Keratinocyte (primary cell): ENCODE measurements at regions not wholly inside any gene's neighbourhood (a gene's known extent, or its start where the extent isn't known, plus 50 kb on each side); places are given as distances from the start of the nearest gene placed in this dataset.

Source experiments
- DNase-seq: peaks from one replicate; pipeline ENCODE4 v3.0.0-alpha.2; 2011; ENCODE audit warnings: low read depth, missing footprints, low spot score
- FAIRE-seq: peaks from 2 replicates; lab custom pipeline; 2011; peaks lifted over from hg19 to GRCh38; lab: Jason Lieb, UNC
- H2AFZ ChIP-seq: 2 replicates; pipeline ENCODE4 v1.6.0; 2012; ENCODE audit warnings: low read length, control low read depth, inconsistent platforms; ENCODE audit not compliant: control insufficient read depth
- H3K27ac ChIP-seq: 2 replicates; pipeline ENCODE4 v1.5.1; 2011; ENCODE audit warnings: low read length; ENCODE audit not compliant: control insufficient read depth, insufficient read depth
- H3K27me3 ChIP-seq: 3 replicates; pipeline ENCODE4 v1.6.0; 2011; ENCODE audit warnings: low read length; ENCODE audit not compliant: control insufficient read depth, insufficient read depth; ENCODE audit errors: extremely low read depth
- H3K36me3 ChIP-seq, 2 experiments: 2 replicates in 1 of 2; 3 replicates in 1 of 2; pipeline ENCODE4 v1.5.1; 2011; ENCODE audit warnings: low read length in 2 of 2, mild to moderate bottlenecking in 1 of 2; ENCODE audit not compliant: control insufficient read depth in 2 of 2, insufficient read depth in 2 of 2; ENCODE audit errors: extremely low read depth in 1 of 2
- H3K4me1 ChIP-seq: 3 replicates; pipeline ENCODE4 v1.5.1; 2011; ENCODE audit warnings: low read length; ENCODE audit not compliant: control insufficient read depth, insufficient read depth; ENCODE audit errors: extremely low read depth
- H3K4me2 ChIP-seq: 3 replicates; pipeline ENCODE4 v1.6.0; 2011; ENCODE audit warnings: low read depth, low read length; ENCODE audit not compliant: control insufficient read depth, insufficient read depth; ENCODE audit errors: extremely low read depth
- H3K4me3 ChIP-seq, 3 experiments: fragments of 200-600 bp in 1 of 3; sonication (generic) in 1 of 3; 2 replicates in 2 of 3; 3 replicates in 1 of 3; pipeline ENCODE4 v1.5.1; 2011 to 2016; ENCODE audit warnings: low read length in 3 of 3, mild to moderate bottlenecking in 3 of 3, control low read depth in 2 of 3, inconsistent platforms in 1 of 3, low read depth in 1 of 3, mixed read lengths in 1 of 3, mixed run types in 1 of 3, moderate library complexity in 1 of 3; ENCODE audit not compliant: control insufficient read depth in 2 of 3, insufficient read depth in 2 of 3; ENCODE audit errors: extremely low read depth in 1 of 3
- H3K79me2 ChIP-seq: 2 replicates; pipeline ENCODE4 v1.6.0; 2012; ENCODE audit warnings: low read length; ENCODE audit not compliant: control insufficient read depth, insufficient read depth
- H3K9ac ChIP-seq: 3 replicates; pipeline ENCODE4 v1.6.0; 2011; ENCODE audit warnings: low read length; ENCODE audit not compliant: control insufficient read depth, insufficient read depth; ENCODE audit errors: extremely low read depth
- H3K9me1 ChIP-seq: 3 replicates; pipeline ENCODE4 v1.6.0; 2011; ENCODE audit warnings: low read length; ENCODE audit not compliant: control insufficient read depth, insufficient read depth; ENCODE audit errors: extremely low read depth
- H3K9me3 ChIP-seq: 2 replicates; pipeline ENCODE4 v1.5.1; 2012; ENCODE audit warnings: low read depth, low read length; ENCODE audit not compliant: control insufficient read depth
- H4K20me1 ChIP-seq: 3 replicates; pipeline ENCODE4 v1.6.0; 2011; ENCODE audit warnings: low read length; ENCODE audit not compliant: control insufficient read depth, insufficient read depth; ENCODE audit errors: extremely low read depth
- CTCF ChIP-seq, 3 experiments: IDR thresholded peaks in 1 of 3; conservative IDR thresholded peaks in 1 of 3; optimal IDR thresholded peaks in 1 of 3; 2 replicates in 2 of 3; 3 replicates in 1 of 3; pipeline versions ENCODE3 to v1.5.1; 2011; ENCODE audit warnings: low read length in 3 of 3, mild to moderate bottlenecking in 3 of 3, moderate library complexity in 2 of 3, control low read depth in 1 of 3, inconsistent platforms in 1 of 3; ENCODE audit not compliant: insufficient read depth in 2 of 3; ENCODE audit errors: extremely low read depth in 1 of 3
- EZH2 ChIP-seq: IDR thresholded peaks from one replicate; pipeline ENCODE4 v1.6.1; 2012; ENCODE audit warnings: inconsistent platforms, mild to moderate bottlenecking, low read length, moderate library complexity
- dilution Hi-C: fragments of 300-500 bp; cut with MboI; formaldehyde crosslinking; loops from one replicate; pipeline ENCODE4 v1.7.0; 2020; ENCODE audit warnings: low sequenced_read_pairs; ENCODE audit not compliant: extremely low pct_ligation_motif_present

- Histone ChIP-seq H3K4me3 (no peak overlapping the region), H3K9me1 (no peaks in the 10 kb centered on the region), H2AFZ (no peak overlapping the region), H3K9me3 (no peaks in the 10 kb centered on the region), H4K20me1 (no peaks in the 10 kb centered on the region), H3K27me3 (no peaks in the 10 kb centered on the region), H3K4me2 (no peak overlapping the region), H3K9ac (no peak overlapping the region), H3K27ac (no peak overlapping the region), H3K4me1 (peaks cover under 1% of the 10 kb centered on the region), H3K79me2 (no peaks in the 10 kb centered on the region), H3K36me3 (no peaks in the 10 kb centered on the region)
- TF ChIP-seq CTCF (optimal IDR thresholded peaks at IDR 0.05 in 1 of 3, IDR thresholded peaks at IDR 0.05 in 1 of 3, conservative IDR thresholded peaks at IDR 0.05 in 1 of 3; ENCODE audit: extremely low read depth in 1 of 3, insufficient read depth in 2 of 3, low read length in 3 of 3) (no peak), EZH2 (no peak)
- FAIRE-seq: no peak
- DNase-seq: no peak
- dilution Hi-C loops: no loop called here
Observed at GRCh38 chr9:84490842-84491325, 150.3 kb upstream of the SLC28A3 start.

- Histone ChIP-seq H3K36me3 (no peaks in the 10 kb centered on the region), H3K9me1 (no peaks in the 10 kb centered on the region), H3K4me2 (no peak overlapping the region), H4K20me1 (no peaks in the 10 kb centered on the region), H3K79me2 (no peaks in the 10 kb centered on the region), H3K9me3 (no peaks in the 10 kb centered on the region), H3K4me1 (no peaks in the 10 kb centered on the region), H3K4me3 (no peak overlapping the region), H2AFZ (no peak overlapping the region), H3K9ac (no peak overlapping the region), H3K27me3 (no peaks in the 10 kb centered on the region), H3K27ac (no peak overlapping the region)
- no peak for FAIRE-seq
- TF ChIP-seq CTCF (optimal IDR thresholded peaks at IDR 0.05 in 1 of 3, IDR thresholded peaks at IDR 0.05 in 1 of 3, conservative IDR thresholded peaks at IDR 0.05 in 1 of 3; ENCODE audit: extremely low read depth in 1 of 3, insufficient read depth in 2 of 3, low read length in 3 of 3): no peak
- TF ChIP-seq EZH2: no peak
- no peak for DNase-seq
- dilution Hi-C loops: no loop called here
Observed at GRCh38 chr9:84492366-84493159, 152.0 kb upstream of the SLC28A3 start.
